ENCODE measurements at regions not wholly inside any gene's neighbourhood (a gene's known extent, or its start where the extent isn't known, plus 50 kb on each side); places are given as distances from the start of the nearest gene placed in this dataset.

DNA sequence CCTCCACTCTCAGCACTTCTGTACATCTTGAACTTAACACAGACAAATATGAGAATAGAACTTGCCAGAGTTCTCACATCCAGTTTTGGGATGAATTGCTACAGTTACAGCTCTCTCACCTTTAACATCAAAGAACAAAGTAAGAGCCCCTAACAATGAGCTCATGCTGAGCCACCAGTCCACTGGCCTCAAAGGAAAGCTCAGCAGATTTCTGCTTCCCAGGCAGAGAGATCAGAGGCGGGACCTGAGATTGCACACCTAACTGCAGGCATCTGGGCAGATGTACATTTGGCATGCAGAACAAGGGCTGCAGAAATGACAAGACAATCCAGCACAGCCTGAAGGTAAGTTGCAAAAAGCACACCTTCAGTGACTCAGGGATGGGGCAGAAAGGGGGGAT lies 300.9 kb downstream of the MRPS30 start:
- TF ChIP-seq, protein P1, sequence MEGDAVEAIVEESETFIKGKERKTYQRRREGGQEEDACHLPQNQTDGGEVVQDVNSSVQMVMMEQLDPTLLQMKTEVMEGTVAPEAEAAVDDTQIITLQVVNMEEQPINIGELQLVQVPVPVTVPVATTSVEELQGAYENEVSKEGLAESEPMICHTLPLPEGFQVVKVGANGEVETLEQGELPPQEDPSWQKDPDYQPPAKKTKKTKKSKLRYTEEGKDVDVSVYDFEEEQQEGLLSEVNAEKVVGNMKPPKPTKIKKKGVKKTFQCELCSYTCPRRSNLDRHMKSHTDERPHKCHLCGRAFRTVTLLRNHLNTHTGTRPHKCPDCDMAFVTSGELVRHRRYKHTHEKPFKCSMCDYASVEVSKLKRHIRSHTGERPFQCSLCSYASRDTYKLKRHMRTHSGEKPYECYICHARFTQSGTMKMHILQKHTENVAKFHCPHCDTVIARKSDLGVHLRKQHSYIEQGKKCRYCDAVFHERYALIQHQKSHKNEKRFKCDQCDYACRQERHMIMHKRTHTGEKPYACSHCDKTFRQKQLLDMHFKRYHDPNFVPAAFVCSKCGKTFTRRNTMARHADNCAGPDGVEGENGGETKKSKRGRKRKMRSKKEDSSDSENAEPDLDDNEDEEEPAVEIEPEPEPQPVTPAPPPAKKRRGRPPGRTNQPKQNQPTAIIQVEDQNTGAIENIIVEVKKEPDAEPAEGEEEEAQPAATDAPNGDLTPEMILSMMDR (IDR thresholded peaks at IDR 0.05; ENCODE audit: low read depth, low read length, poor library complexity, severe bottlenecking) = no peak
- TF ChIP-seq EZH2phosphoT487 (IDR thresholded peaks at IDR 0.05; ENCODE audit: borderline replicate concordance, low read length) = no peak
